HG02852 (cell line): ENCODE measurements at regions not wholly inside any gene's neighbourhood (a gene's known extent, or its start where the extent isn't known, plus 50 kb on each side); places are given as distances from the start of the nearest gene placed in this dataset.
A peak's percentile ranks its signal among the peaks of the same experiment; 100 is the strongest.

ENCODE experiments used
- ATAC-seq: cut with Tn5 transposase; IDR thresholded peaks from one replicate; pipeline ENCODE4 v1.9.1; 2021; ENCODE audit warnings: mild to moderate bottlenecking, moderate library complexity; ENCODE audit not compliant: unreplicated experiment

DNA sequence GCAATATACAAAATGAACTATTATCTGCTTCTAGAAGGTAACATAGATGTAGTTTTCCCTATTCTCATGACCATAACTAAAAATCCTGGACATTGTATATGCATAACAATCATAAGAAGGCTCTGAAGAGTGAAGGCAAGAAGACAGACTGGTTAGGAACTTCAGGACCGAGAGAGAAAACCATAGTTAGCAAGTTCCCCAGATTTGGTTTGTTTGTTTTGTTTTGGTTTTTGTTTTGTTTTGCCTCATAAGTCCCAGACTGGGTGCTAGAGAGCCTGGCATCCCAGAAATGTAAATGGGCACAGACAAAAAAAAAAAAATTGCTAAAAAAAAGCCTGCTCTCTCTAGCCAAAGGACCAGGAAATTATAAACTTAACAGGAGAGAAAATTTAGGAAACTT lies 192.2 kb upstream of the FBXO11 start:
- ATAC-seq = no peak

DNA sequence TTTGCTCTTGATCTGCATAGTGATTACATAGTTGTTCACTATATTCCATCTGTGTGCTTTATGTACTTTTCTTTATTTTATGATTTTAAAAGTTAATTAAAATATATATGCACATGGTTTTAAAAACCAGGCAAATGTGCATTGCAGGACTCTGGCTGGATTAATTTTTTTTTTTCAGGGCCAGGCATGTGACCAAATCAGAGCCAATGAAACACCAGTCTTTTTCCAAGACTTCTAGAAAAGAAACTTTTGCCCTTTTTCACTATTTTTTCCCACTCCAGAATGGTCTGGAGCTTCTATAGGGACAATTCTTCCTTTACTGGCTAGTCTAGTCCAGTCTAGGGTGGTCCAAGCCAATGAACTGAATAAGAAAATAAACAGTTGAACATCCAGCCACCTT lies 198.1 kb upstream of the FBXO11 start:
- ATAC-seq = no peak

DNA sequence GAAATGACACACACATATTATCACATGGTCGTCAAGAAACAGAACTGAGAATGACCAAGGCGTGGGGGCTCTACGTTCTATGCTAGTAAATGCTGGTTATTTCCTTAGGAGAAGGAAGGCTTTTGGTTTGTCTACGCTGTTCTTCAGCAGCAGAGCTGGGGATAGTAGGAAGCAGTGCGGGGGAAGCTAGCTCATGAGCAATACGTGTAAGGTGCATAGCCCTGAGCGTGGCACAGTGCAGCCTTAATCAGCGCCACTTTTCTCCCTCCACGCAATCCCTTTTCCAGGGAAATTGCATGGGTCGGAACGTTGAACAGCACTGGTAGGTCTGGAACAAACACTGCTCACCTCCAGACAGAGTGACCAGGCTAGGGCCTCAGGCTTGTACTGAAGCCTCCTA lies 199.6 kb upstream of the FBXO11 start:
- no peak for ATAC-seq

DNA sequence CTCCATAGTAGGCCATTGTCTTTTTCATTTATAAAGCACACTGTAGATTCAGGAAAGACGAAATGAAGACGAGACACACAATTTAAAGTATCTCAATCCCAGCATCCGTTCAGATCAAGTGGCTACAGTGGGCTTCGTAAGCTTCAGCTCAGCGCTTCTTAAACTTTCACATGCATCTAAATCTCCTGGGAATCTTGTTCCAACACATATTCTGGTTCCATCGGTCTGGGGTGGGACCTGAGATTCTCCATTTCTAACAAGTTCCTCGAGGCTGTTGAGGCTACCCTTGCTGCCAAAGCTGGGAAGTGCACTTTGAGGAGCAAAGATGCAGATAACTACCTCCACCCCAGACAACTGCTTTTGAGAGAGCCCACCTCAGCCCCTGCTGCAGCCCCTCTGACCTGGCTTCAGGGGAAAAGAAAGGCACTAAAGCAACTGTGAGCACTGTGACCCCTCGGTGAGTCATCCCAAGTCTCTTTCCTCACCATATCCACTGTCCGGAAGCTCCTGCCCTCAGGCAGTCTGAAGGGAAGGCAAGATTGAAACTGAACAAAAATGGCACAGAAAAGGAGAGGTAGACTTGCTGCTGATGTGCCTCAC lies 201.1 kb upstream of the FBXO11 start:
- ATAC-seq = no peak

DNA sequence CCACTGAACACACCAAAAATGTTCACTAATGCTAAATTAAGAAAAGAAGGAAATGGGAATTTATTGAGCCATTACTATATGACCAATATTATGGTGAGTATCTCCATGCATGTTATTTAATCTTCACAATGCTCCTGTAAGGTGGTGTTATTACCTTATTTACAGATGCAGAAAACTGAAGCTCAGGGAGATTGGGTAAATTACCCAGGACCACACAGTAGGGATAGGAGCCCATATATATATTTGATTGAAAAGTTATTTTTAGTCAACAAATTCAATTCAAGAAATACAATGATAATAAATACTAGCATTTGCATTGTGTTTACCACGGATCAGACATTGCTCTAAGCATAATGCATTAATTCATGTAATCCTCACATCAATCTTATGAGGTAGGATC lies 202.2 kb upstream of the FBXO11 start:
- ATAC-seq = no peak

DNA sequence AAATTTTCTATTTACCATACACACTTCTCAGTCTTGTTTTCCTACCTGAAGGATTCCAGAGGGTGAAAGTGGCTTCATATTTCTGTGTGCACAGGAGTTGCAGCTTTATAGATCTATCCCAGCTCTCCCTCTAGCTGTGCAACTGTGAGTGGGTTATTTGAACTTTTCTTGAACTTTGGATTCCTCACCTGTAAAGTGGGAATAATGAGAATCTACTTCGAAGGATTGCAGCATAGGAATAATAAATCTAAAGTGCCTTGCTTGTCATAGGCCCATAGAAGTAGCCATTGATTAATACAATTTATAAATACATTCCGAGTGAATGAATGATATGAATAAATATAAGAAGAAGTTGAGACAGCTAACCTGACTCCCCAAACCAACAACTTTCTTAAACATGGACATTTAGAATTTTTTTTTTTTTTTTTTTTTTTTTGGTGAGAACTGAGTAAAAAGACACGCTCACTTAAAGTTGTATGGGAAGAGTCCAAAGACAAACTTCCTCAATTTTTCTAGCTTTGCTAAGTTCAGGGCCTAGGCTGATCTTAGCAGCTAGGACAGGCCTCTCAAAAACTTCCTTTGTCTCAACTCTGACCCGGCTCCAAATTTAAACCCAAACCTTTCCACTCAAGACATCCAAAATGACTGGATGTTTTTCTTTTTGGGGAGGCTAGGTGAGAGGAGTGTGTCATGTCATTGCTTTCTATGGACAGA lies 203.3 kb upstream of the FBXO11 start:
- no peak for ATAC-seq

DNA sequence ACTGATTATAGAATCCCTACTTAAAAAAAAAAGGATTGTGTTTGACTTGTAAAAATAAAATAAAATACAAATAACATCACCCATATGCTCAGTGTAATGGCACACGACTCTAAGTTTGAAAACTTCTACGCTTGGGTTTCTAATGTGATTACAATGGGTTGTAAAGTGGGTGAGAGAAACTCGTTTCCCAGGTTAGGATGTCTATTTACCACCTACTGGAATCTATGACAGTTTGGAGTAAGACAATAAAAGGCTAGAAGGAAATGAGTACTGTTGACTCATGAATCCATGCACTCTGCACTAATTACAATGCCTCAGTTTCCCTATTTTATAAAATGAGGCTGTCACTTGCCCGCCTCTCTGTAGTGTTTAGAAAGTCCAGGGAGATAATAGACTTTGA lies 204.0 kb upstream of the FOXN2 start:
- ATAC-seq = no peak

DNA sequence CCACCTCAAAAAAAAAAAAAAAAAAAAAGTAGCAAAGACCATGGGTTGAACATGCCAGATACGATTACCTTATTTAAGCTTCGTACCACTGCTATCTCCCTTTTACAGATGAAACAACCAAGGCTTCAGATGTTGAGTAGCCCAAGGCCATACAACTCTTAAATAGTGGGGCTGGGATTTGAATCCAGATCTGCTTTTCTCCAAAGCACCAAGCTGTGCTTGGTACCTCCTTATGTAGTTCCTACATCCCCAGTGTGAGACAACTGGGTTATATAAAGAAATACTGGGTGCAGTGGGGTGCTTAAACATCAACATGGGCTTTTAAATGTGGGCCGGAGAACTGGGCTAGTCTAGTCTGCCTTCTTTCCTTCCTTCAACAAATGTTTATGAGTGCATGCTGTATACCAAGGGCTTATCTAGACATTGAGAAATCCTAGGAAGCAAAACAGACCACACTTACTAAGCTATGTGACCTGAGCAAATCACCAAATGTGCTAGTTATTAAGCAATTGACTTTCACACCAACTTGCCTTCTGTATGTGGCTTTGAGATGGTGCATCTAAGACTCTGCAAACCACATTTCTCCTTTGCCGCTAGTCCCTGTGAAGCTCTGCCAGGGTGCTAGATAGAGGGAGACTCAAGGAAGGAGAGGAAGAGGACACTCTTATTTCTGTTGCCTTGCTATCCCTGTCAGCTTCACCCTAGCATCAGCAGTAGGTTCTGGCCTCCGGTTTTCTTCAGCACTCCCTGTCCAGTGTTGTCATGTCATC lies 201.4 kb upstream of the FOXN2 start:
- ATAC-seq = no peak

DNA sequence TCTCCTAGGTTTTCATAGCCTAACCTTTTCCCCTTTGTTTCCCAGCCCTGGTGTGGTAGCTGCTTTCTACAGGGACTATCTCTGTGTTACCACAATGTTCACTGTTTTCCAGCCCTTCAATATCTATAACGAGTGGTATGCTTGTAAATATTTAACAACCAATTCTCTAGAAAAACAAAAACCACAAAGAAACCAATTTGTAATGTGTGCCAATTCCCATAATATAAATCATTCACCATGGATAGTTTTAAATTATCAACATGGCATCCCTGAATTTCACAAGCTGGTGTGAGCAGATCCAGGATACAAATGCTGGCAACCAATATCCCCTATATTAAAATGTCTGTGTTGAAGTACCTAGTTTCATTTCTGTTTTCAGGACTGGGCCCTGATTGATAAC lies 200.7 kb upstream of the FOXN2 start:
- ATAC-seq = no peak

DNA sequence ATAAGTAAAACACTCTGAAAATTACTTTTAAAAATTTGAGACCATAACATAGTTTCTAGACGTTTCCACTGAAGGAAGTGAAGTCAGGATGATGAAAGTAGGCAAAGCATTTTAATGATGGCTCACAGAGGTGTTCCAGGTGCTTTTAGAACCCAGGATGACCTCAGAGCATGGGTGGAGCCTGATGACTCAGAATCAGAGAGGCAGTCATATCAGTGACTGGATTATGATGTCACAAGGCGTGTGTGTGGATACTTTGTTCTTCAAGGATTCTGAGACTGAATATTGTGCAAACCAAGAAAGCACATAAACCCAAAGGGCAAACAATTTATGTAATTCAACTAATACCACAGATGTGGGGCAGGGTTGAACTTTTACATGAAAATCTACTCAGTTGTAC lies 200.2 kb upstream of the FOXN2 start:
- no peak for ATAC-seq

DNA sequence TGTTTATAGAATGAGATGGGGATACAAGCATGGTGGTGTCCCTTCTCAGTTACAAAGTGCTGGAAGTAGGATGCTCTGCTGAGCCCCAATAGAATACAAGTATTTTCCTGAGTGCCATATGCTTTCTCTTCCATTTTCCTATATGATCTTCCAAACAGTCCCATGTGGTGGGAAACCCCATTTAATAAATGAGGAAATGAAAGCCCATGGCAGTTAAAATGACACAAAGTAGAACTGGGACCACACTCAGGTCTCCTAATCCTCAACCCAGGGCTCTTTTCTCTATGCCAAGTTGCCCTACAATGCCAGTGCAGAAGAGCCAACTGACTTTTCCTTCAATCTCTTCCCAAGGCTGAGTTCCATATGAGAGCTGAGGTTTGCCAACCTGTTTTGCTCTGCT lies 198.0 kb upstream of the FOXN2 start:
- ATAC-seq = no peak

DNA sequence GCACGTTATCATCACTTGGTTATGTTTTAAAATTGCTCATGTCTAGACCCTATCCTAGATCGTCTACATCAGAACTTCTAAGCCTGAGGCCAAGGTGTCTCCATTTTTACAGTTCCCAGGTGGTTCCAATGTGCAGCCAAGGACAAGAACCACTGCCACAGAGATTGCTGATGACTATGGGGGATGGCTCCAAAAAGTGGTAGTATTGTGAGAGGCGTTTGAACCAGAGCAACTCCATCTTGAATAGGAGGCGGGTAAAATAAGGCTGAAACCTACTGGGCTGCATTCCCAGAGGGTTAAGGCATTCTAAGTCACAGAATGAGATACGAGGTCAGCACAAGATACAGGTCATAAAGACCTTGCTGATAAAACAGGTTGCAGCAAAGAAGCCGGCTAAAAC lies 195.6 kb upstream of the FOXN2 start:
- ATAC-seq = no peak

DNA sequence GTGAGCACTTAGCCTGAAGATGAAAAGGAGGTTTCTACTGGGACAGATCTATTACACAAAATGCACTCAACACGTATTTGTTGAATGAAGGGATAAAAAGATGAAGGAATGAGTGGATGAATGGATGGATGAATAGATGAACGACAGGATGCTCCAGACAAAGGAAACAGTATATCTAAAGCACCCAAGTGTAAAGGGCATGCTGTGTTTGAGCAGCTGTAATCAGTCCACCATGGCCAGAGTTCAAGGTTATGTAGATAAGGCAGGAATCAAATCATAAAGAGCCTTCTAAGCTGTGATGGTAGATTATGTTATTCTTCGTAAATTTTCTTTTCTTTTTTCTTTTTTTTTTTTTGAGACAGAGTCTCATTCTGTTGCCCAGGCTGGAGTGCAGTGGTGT lies 194.4 kb upstream of the FOXN2 start:
- ATAC-seq = no peak

DNA sequence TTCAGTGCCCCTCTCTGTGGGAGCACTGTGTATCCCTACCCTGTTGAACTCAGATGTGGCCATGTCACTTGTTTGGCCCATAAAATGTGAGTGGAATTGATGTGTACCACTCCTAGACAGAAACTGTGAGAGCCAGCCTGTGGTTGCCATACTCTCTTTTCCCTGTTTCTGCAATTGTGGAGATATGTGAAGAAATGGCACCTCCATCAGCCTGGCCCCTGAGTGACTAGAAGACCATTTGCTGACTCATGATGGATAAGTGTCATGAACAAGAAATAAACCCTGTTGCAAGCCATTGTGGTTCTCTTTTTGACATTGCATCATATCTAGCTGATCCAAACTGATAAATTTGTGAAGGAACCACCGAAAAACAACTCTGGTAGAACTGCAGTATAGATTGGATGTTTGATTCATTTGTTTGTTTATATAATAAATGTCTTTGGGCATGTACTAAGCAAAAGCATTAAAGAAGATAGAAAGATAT lies 193.7 kb upstream of the FOXN2 start:
- no peak for ATAC-seq

DNA sequence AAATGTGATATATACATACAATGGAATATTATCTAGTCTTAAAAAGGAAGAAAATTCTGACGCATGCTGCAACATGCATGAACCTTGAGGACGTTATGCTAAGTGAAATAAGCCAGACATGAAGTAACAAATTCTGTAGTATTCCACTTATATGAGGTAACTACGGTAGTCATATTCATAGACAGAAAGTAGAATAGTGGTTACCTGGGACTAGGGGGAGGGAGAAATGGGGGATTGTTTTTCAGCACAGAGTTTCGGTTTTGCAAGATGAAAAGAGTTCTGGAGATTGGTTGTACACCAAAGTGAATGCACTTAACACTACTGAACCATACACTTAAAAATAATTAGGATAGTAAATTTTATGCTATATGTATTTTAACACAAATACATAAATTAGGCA lies 192.3 kb upstream of the FOXN2 start:
- peak; percentile 70 for ATAC-seq

DNA sequence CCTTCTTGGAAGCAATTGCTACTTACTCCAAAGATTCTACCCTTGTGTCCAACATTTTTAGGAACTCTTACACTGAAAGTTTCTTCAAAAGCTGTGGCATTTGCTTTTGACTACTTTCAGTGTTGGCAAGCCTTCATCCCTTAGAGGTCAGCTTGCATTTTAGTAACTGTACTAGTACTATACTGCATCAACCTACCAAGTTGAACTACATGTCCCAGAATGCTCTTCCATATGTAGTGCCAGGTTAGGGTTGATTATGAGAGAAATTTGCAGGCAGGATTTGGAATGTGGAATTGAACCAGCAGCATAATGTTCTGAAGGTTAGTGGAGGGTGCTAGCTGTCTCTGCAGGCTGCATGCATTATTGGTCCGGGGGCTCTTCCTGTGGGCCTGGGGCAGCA lies 189.9 kb upstream of the FOXN2 start:
- ATAC-seq = no peak

DNA sequence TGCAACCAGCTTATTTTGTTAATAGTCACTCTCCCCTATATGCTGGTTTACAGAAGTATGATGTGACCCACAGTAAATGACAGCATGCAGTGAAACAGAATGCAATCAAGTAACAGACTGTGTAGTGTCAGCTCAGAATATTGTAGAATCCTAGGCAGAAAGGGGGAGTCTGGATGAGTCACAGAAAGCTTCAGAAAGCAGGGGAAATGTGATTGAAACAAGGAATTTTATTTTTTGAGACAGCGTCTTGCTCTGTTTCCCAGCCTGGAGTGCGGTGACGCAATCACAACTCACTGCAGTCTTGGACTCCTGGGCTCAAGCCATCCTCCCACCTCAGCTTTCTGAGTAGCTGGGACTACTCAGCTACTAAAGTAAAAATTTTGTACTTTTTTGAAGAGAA lies 188.3 kb upstream of the FOXN2 start:
- ATAC-seq = no peak

DNA sequence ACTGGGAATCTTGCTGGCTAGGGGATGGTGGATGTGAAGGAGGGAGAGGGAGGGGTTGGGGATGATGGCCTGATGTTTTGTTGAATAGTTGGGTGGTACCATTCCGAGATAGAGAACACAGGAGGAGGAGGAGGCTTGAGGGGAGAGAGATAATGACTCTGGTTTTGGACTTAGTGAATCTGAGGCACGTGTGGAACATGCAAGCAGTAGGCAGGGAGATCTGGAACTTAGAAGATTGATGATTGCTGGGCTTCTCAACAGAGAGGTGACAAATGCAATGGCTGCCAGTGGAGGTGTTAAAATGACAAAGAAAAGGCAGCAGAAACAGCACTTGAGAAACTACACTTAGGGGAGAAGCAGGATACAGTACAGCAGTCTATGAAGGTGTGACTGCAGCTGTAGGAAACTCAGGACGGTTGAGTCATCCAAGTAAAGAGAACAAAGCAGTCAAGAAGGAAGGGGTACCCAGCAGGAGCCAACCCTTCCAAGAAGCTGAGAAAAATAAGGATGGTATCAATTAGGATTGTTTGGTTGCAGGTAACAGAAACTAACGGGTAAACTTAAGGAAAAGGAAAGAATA lies 186.8 kb upstream of the FOXN2 start:
- no peak for ATAC-seq

DNA sequence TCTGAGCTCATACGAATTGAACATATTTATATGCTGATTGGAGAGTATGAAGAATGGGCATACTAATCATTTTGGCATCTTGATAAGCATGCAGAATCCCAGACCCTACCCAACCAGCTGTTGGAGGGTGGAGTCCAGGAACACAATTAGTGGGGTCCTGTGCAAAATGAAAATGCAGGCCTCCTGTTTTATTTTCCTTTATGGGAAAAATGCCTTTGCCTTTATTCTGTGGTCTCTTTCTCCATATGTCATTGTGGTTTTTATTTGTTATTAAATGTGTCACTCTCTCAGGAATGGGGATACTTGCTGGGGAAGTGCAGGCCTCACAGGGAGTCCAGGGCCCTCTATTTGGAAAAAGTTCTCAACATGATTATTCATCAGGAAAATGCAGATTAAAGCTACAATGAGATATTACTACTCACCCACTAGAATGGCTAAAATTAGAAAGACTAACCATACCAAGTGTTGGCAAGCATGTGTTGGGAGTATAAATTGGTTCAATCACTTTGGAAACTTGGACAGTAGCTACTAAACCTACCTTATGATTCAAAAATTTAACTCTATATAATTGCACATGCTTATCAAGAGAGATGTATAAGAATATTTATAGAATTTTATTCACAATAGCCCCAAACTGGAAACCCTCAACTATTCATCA lies 185.1 kb upstream of the FOXN2 start:
- ATAC-seq = no peak

DNA sequence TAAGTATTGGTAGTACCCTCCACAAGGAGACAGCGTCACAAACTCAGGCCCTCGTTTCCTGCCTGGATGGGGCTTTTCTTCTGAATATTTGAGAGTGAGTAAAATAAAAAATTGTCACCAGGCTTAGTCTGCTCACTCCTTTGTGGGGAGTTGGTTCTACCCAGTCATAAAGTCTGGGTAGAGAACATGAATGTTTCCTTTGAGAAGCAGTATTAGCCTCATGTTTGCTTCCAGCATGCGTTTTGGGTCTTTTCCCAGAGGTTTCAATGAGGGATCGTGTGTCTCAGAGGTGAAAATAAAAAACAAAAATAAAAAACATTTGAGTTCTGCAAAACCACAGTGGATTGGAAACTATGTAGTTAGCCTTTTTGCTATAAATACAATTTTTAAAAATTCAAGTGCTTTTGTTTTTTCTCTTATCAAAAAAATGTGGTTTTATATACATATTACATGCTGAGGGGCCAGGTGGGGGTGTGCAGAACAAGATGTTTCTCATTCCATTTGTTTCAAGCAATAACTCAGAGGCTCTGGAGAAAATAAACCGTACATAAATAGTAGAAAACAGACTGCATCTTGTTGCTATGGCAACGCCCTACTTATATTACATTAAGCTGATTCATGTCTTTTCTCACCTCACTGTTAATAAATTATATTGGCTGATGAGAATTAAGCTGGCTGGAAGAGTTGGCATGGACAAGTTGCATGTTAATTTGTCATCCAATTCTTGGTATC lies 182.8 kb upstream of the FOXN2 start:
- ATAC-seq = no peak

DNA sequence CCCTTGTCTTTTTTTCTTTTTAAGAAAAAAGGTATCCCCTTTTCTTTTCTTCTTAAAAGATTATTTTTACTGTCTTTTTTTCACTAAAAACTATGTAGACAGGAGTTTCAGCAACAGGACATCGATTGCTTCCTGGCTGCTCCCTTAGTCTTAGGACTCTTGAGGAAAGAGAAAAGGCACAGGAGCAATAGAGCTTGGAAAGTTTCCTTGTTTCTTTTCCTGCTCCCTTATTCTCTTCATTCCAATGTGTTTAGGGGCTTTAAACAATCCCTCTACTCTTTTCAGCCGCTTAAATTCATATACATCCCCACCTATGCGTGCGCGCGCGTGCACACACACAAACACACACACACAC lies 182.2 kb upstream of the FOXN2 start:
- no peak for ATAC-seq
